IPS DF 6.9 (cell line): ENCODE measurements at regions not wholly inside any gene's neighbourhood (a gene's known extent, or its start where the extent isn't known, plus 50 kb on each side); places are given as distances from the start of the nearest gene placed in this dataset.

ENCODE experiments used
- DNase-seq: peaks from one replicate; pipeline ENCODE4 v3.0.0-alpha.2; 2013; ENCODE audit warnings: low read depth, low spot score
- H3K27ac ChIP-seq: one replicate; pipeline ENCODE4 v1.5.1; 2013; ENCODE audit warnings: low read length, control low read depth
- H3K27me3 ChIP-seq: 2 replicates; pipeline ENCODE4 v1.6.1; 2013; ENCODE audit warnings: mild to moderate bottlenecking, low read length; ENCODE audit not compliant: control insufficient read depth, insufficient read depth
- H3K36me3 ChIP-seq: 2 replicates; pipeline ENCODE4 v1.6.1; 2013; ENCODE audit warnings: low read length; ENCODE audit not compliant: control insufficient read depth, insufficient read depth
- H3K4me1 ChIP-seq: 2 replicates; pipeline ENCODE4 v1.6.1; 2013; ENCODE audit warnings: low read length; ENCODE audit not compliant: control insufficient read depth, insufficient read depth
- H3K4me3 ChIP-seq: 2 replicates; pipeline ENCODE4 v1.5.1; 2013; ENCODE audit warnings: mild to moderate bottlenecking, low read length
- H3K9me3 ChIP-seq: 2 replicates; pipeline ENCODE4 v1.6.1; 2013; ENCODE audit warnings: low read length, inconsistent platforms; ENCODE audit not compliant: control insufficient read depth, insufficient read depth
- WGBS: extraction: QIAGEN DNeasy Blood & Tissue Kit; methylation state at CpG from one replicate; pipeline ENCODE4 v1.1.7; 2013; ENCODE audit warnings: mixed read lengths, missing lambda C conversion rate; ENCODE audit not compliant: insufficient read length, insufficient coverage; 5-methylcytosine and 5-hydroxymethylcytosine counted together

DNA sequence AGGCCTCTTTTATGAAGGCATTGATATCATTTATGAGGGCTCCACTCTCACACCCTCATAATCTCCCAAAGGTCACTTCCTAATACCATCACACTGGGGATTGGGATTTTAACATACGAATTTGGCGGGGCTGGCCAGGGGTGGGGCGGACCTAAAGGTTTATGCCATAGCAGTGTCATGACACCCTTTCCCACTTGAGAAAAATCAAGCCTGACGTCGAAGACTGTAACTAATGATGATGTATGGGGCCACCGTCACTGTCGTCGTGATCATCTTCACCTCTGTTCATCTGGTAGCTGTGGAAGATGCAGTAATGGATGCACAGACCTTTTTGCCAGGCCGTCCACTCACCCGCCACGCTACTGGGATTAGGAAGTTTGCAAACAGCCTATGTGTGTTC, 912.1 kb downstream of the TBC1D22A start:
- WGBS = no CpG with 5 or more reads among the region's 11 CpGs
- Histone ChIP-seq H3K4me1 (no peaks in the 10 kb centered on the region; the same call in 1 of the 2 replicates), H3K27me3 (no peaks in the 10 kb centered on the region), H3K36me3 (no peaks in the 10 kb centered on the region), H3K4me3 (no peak overlapping the region), H3K9me3 (peaks cover 19% of the 10 kb centered on the region), H3K27ac (no peak overlapping the region)
- DNase-seq = no peak

DNA sequence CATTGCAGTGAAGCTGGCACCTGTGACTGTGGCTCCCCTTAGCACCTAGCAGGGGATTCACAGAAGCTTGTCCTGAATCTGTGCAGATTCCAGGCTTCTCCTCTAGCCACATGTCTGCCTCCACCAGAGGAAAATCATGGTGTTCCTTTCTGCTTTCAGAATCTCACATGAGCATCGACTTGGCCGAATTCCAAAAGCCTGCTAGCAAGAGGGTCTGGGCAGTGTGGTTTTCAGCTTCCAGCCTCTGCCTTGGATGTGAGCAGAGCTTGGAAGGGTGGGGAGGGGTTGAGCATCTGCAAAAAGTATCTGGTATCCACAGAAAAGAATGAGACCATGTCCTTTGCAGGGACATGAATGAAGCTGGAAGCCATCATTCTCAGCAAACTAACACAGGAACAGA, 911.1 kb downstream of the TBC1D22A start:
- no peaks in the 10 kb centered on the region for H3K27me3 ChIP-seq
- H3K4me3 ChIP-seq = no peak overlapping the region
- H3K36me3 ChIP-seq = no peaks in the 10 kb centered on the region
- WGBS = no CpG with 5 or more reads among the region's 2 CpGs
- DNase-seq = no peak
- H3K9me3 ChIP-seq = peaks cover 19% of the 10 kb centered on the region
- H3K27ac ChIP-seq = no peak overlapping the region
- H3K4me1 ChIP-seq = no peaks in the 10 kb centered on the region; the same call in 1 of the 2 replicates

DNA sequence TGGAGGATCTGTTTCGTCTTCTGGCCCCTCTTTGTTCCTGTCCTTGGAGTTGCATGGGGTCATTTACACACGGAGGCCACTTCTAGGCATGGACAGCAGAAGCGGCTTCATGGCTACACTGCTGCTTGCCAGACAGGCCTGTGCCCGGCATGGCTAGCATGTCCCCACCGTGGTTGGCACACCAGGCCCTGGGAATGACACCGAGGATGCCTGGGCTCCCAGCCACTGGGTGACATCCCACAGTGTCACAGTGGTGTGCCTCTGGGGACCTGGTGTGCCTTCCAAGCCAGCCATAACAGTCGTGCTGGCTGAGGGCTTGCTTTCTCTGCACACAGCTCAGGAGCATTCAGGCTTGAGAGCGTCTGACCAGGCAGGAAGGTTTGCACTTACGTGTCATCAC, 910.1 kb downstream of the TBC1D22A start:
- no peaks in the 10 kb centered on the region for H3K36me3 ChIP-seq
- H3K9me3 ChIP-seq = peaks cover 24% of the 10 kb centered on the region
- H3K4me3 ChIP-seq = no peak overlapping the region
- H3K27ac ChIP-seq = no peak overlapping the region
- no CpG with 5 or more reads among the region's 9 CpGs for WGBS
- H3K4me1 ChIP-seq = no peaks in the 10 kb centered on the region; the same call in 1 of the 2 replicates
- DNase-seq = no peak
- H3K27me3 ChIP-seq = no peaks in the 10 kb centered on the region

DNA sequence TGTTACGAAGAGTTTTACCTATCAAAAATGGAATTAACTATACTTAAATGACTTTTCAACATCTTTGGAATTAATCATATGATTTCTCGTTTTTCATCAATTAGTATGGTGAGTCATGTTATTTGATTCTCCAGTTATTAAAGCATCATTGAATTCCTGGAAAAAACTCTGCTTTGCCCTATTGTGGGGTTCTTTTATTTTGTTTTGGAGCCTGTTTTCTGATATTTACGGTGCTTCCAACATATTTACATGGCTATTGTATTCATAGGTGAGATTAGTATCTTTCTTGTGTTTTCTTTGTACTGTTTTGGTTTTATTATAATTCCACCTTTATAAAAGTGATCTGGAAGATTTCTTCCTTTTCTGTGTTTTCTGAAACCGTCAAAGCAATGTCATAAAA, 902.7 kb downstream of the TBC1D22A start:
- no CpG with 5 or more reads among the region's 4 CpGs for WGBS

DNA sequence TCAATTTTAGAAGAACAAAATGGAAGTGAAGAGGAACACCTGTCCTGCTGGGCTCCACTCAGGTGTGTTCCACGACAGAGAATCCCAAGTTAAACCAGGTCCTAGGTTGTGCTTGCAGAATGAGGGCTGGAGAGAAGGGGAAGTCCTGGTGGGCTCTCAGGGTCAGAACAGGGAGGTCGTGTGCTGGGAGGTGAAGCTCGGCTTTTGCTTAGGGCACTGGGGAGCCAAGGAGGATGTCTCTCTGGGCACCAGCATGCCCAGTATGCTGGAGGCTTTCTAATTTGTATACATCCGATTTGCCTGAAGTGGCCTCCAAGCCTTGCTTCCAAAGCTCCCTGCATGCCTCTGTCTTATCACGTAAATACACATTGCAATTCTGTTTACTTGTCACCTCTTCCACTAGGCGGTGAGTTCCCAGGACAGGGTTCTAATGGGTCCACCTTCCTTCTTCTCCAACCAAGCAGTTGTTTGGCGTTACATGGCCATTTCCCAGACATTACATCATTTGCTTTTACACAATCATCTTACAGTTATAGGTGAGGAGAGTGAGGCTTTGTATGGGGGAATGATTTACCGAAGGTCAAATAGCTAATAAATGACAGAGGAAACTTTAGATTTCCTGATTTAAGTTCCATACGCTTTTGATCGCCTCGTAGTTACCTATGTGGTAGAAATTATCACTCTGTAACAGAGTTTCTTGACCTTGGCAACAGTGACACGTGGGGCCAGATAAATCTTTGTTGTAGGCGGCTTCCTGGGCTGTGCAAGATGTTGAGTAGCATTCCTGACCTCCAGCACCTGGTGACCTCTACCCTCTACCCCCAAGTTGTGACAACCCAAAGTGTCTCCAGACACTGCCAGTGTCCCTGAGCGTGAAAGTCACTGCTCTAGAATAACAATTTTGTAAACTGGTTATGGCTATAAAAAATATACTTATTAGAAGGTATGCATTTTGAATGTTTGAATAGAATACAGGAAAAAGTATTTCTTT, 901.5 kb downstream of the TBC1D22A start:
- DNase-seq = no peak
- H3K27ac ChIP-seq = no peak overlapping the region
- peaks cover 21% of the 10 kb centered on the region for H3K9me3 ChIP-seq
- no CpG with 5 or more reads among the region's 14 CpGs for WGBS
- no peak overlapping the region for H3K4me3 ChIP-seq
- H3K4me1 ChIP-seq = no peaks in the 10 kb centered on the region
- H3K36me3 ChIP-seq = no peaks in the 10 kb centered on the region
- H3K27me3 ChIP-seq = no peaks in the 10 kb centered on the region

More for the DNA sequence above, 902.7 kb downstream of the TBC1D22A start:
- Histone ChIP-seq H3K4me3 (no peak overlapping the region), H3K27me3 (no peaks in the 10 kb centered on the region), H3K36me3 (no peaks in the 10 kb centered on the region), H3K4me1 (no peaks in the 10 kb centered on the region), H3K9me3 (peaks cover 19% of the 10 kb centered on the region), H3K27ac (no peak overlapping the region)
- DNase-seq = no peak

DNA sequence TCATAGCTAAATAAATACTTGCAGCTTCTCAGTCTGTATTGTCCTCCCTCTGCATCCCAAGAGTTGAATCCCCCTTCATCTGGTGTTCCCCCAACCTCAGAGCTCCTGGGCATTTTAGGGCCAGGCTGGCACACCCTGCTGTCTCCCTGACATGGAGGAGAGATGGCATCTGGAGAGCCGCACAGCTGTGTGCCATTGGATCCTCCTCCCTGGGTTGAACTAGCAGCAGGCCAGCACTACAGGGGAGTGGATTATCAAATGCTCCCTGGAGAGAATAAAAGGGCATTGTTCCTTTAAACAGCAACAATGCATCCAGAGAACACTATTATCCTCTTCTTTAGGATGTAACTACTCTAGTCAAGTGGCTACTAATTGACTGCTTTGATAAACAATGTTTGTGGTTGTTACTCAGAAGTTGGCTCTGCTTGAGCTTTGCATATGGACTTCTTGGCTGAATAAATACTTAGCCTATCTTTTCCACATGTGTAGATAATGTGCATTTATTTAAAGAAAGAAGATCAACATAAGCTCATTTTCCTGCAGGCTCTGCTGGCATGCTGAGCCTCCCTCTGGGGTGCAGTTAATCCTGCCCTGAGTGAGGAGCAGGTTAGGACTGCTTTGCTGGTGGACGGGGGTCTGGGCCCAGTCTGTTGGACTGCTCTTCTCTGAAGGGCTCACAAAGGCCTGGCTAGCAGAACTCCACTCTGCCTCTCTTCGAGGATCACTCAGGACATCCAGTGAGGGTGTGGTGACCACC, 897.2 kb downstream of the TBC1D22A start:
- no peaks in the 10 kb centered on the region for H3K4me1 ChIP-seq
- H3K9me3 ChIP-seq = peaks cover 22% of the 10 kb centered on the region
- no peak overlapping the region for H3K27ac ChIP-seq
- no peaks in the 10 kb centered on the region for H3K36me3 ChIP-seq
- DNase-seq = no peak
- no CpG with 5 or more reads among the region's 3 CpGs for WGBS
- H3K4me3 ChIP-seq = no peak overlapping the region
- H3K27me3 ChIP-seq = no peaks in the 10 kb centered on the region

DNA sequence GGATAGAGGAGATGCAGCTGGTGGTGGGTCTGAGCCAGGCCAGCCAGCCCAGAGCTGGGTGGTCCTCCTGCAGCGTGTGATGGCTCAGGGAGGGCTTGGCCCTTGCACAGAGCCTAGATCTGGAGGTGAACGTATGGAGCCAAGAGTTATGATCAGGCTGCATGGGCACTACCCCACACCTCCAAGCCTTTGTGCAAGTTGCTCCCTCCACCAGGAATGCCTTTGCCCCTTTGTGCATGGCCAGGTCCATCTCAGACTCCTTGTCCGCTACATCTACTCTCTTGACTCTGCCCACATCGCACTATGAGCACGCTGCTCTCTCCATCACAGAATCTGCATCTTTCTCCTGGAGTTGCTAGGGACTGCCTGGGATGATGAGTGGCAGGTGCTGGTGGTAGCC, 895.7 kb downstream of the TBC1D22A start:
- DNase-seq = no peak
- no peak overlapping the region for H3K27ac ChIP-seq
- H3K9me3 ChIP-seq = peaks cover 18% of the 10 kb centered on the region
- H3K4me1 ChIP-seq = no peaks in the 10 kb centered on the region
- WGBS = no CpG with 5 or more reads among the region's 5 CpGs
- no peaks in the 10 kb centered on the region for H3K36me3 ChIP-seq
- H3K27me3 ChIP-seq = no peaks in the 10 kb centered on the region
- no peak overlapping the region for H3K4me3 ChIP-seq

DNA sequence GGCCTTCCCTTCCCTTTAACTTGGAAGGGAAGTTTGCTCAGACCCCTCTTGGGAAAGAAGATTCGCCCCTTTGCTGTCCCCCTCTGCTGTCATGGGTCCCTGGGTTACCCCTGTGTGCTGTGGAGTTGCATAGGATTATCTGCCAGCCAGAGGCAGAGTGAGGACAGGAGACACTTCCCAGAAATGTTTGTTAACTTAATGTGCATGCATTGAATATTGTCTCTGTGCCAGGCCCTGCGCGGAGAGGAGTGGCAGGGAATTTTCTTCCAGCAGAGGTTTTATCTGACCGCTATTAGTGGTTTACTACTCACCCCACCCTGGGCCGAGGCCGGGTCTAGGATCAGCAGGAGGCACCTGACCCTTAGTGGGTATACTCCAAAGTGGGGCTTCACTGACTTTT, 894.8 kb downstream of the TBC1D22A start:
- no peak overlapping the region for H3K4me3 ChIP-seq
- no peaks in the 10 kb centered on the region for H3K36me3 ChIP-seq
- no peaks in the 10 kb centered on the region for H3K27me3 ChIP-seq
- DNase-seq = no peak
- no peaks in the 10 kb centered on the region for H3K4me1 ChIP-seq
- H3K27ac ChIP-seq = no peak overlapping the region
- peaks cover 21% of the 10 kb centered on the region for H3K9me3 ChIP-seq
- WGBS = no CpG with 5 or more reads among the region's 6 CpGs

DNA sequence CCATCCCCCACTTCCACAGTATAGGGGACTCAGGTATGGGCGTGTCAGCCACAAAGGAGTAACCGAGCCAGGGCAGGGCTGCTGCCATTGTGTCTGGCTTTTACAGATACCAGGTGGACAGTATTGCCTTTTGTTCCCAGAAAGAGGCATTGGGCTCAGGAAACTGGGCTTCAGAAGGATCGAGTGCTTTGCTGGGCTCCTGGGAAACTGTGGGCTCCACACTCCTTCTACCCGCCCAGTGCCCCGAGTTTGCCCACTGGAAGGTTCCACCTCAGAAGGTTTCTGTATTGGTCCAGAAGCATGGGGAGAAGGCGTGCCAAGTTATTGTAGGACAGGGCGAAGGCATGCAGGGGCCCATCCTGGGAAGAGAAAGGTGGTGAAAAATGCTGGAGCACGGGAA, 894.4 kb downstream of the TBC1D22A start:
- no peak for DNase-seq
- H3K9me3 ChIP-seq = peaks cover 21% of the 10 kb centered on the region
- H3K27me3 ChIP-seq = no peaks in the 10 kb centered on the region
- WGBS = no CpG with 5 or more reads among the region's 8 CpGs
- H3K4me3 ChIP-seq = no peak overlapping the region
- no peak overlapping the region for H3K27ac ChIP-seq
- H3K36me3 ChIP-seq = no peaks in the 10 kb centered on the region
- no peaks in the 10 kb centered on the region for H3K4me1 ChIP-seq

DNA sequence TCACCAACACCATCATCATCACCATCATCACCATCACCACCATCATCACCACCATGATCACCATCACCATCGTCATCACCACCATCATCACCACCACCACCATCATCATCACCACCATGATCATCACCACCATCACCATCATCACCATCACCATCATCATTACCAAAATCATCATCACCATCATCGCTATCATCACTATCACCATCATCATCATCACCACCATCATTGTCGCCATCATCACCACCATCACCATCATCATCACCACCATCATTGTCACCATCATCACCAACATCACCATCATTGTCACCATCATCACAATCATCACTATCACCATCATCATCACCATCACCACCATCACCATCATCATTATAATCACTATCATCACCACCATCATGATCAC, 893.5 kb downstream of the TBC1D22A start:
- Histone ChIP-seq H3K4me3 (no peak overlapping the region), H3K27ac (no peak overlapping the region), H3K27me3 (no peaks in the 10 kb centered on the region), H3K4me1 (no peaks in the 10 kb centered on the region), H3K36me3 (no peaks in the 10 kb centered on the region), H3K9me3 (peaks cover 20% of the 10 kb centered on the region)
- no peak for DNase-seq
- WGBS = 100% methylated on average over 1 of the region's 3 CpGs
